Osteocyte (in vitro differentiated cells): ENCODE measurements at regions not wholly inside any gene's neighbourhood (a gene's known extent, or its start where the extent isn't known, plus 50 kb on each side); places are given as distances from the start of the nearest gene placed in this dataset.

Source experiments
- DNase-seq: peaks from one replicate; pipeline ENCODE4 v3.0.0; 2021; ENCODE audit warnings: mixed read lengths; ENCODE audit not compliant: unreplicated experiment; ENCODE audit errors: extremely low spot score
- H3K27ac Mint-ChIP-seq: one replicate; pipeline ENCODE4 v1.8.0; 2021; ENCODE audit warnings: mild to moderate bottlenecking, mixed read lengths; ENCODE audit not compliant: unreplicated experiment
- H3K27me3 Mint-ChIP-seq: one replicate; pipeline ENCODE4 v1.8.0; 2021; ENCODE audit warnings: mixed read lengths; ENCODE audit not compliant: unreplicated experiment
- H3K36me3 Mint-ChIP-seq: one replicate; pipeline ENCODE4 v1.8.0; 2021; ENCODE audit warnings: mixed read lengths; ENCODE audit not compliant: unreplicated experiment
- H3K4me1 Mint-ChIP-seq: one replicate; pipeline ENCODE4 v1.8.0; 2021; ENCODE audit warnings: mixed read lengths; ENCODE audit not compliant: unreplicated experiment
- H3K4me3 Mint-ChIP-seq: one replicate; pipeline ENCODE4 v1.8.0; 2021; ENCODE audit warnings: mild to moderate bottlenecking, moderate library complexity, mixed read lengths; ENCODE audit not compliant: unreplicated experiment
- H3K9me3 Mint-ChIP-seq: one replicate; pipeline ENCODE4 v1.8.0; 2021; ENCODE audit warnings: mixed read lengths; ENCODE audit not compliant: unreplicated experiment
- CTCF ChIP-seq: fragments of 200-600 bp; sonication (generic); IDR thresholded peaks from 2 replicates; pipeline ENCODE4 v1.5.0; 2021; ENCODE audit warnings: antibody characterized with exemption, mild to moderate bottlenecking, moderate library complexity

GRCh38 chr6:71446057-71446456 lies 157.4 kb downstream of the OGFRL1 start:
- no peak overlapping the region for H3K4me3 Mint-ChIP-seq
- no peaks in the 10 kb centered on the region for H3K9me3 Mint-ChIP-seq
- no peak for TF ChIP-seq CTCF
- no peaks in the 10 kb centered on the region for H3K27me3 Mint-ChIP-seq
- no peaks in the 10 kb centered on the region for H3K36me3 Mint-ChIP-seq
- DNase-seq, result no peak
- H3K27ac Mint-ChIP-seq, result peak overlapping the region; percentile 44
- H3K4me1 Mint-ChIP-seq, result peaks cover 11% of the 10 kb centered on the region

DNA sequence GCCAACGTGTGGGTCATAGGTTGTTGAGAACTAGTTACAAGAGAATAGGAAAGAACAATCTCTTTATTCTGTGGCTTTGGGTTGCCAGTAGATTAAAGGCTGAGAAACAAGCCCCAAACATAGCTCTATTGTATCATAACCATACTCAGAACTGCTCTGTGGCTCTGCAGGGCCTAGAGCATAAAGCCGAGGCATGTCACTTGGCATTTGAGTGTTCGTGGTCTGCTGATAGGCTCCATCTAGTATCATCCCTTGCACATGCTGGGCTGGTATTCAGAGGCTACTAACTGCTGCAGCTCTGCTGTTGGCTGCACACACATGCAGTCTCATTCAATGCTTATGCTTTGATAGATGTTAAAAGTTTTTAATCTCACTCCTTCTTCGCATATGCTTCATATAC lies 157.9 kb downstream of the OGFRL1 start:
- no peak for DNase-seq
- Mint-ChIP-seq H3K36me3 (no peaks in the 10 kb centered on the region), H3K9me3 (no peaks in the 10 kb centered on the region), H3K4me1 (peaks cover 11% of the 10 kb centered on the region), H3K4me3 (no peak overlapping the region), H3K27me3 (no peaks in the 10 kb centered on the region), H3K27ac (peak overlapping the region; percentile 44)
- no peak for TF ChIP-seq CTCF

GRCh38 chr6:71452697-71453370 lies 164.2 kb downstream of the OGFRL1 start:
- TF ChIP-seq CTCF, result no peak
- Mint-ChIP-seq H3K36me3 (no peaks in the 10 kb centered on the region), H3K27ac (no peak overlapping the region), H3K9me3 (no peaks in the 10 kb centered on the region), H3K27me3 (no peaks in the 10 kb centered on the region), H3K4me1 (no peaks in the 10 kb centered on the region), H3K4me3 (no peak overlapping the region)
- DNase-seq, result no peak

GRCh38 chr6:71453371-71453706 lies 164.7 kb downstream of the OGFRL1 start:
- Mint-ChIP-seq H3K9me3 (no peaks in the 10 kb centered on the region), H3K27me3 (no peaks in the 10 kb centered on the region), H3K27ac (no peak overlapping the region), H3K36me3 (no peaks in the 10 kb centered on the region), H3K4me1 (no peaks in the 10 kb centered on the region), H3K4me3 (no peak overlapping the region)
- no peak for DNase-seq
- TF ChIP-seq CTCF, result no peak

GRCh38 chr6:71454056-71454455 lies 165.4 kb downstream of the OGFRL1 start:
- DNase-seq, result no peak
- TF ChIP-seq CTCF, result no peak
- Mint-ChIP-seq H3K4me1 (no peaks in the 10 kb centered on the region), H3K9me3 (no peaks in the 10 kb centered on the region), H3K4me3 (no peak overlapping the region), H3K36me3 (no peaks in the 10 kb centered on the region), H3K27me3 (no peaks in the 10 kb centered on the region), H3K27ac (no peak overlapping the region)
